GM18499 (cell line): ENCODE measurements at regions not wholly inside any gene's neighbourhood (a gene's known extent, or its start where the extent isn't known, plus 50 kb on each side); places are given as distances from the start of the nearest gene placed in this dataset.
"Not testable (repeated sequence)": the region's sequence is repeated elsewhere in the genome, so short reads cannot be mapped to it uniquely, and the experiment has no call there.

Experiments
- ATAC-seq: cut with Tn5 transposase; IDR thresholded peaks from one replicate; pipeline ENCODE4 v1.9.1; 2021; ENCODE audit warnings: moderate number of reproducible peaks; ENCODE audit not compliant: insufficient read depth, unreplicated experiment

GRCh38 chr2:19111354-19111753 is 247.1 kb downstream of the OSR1 start:
- no peak for ATAC-seq

DNA sequence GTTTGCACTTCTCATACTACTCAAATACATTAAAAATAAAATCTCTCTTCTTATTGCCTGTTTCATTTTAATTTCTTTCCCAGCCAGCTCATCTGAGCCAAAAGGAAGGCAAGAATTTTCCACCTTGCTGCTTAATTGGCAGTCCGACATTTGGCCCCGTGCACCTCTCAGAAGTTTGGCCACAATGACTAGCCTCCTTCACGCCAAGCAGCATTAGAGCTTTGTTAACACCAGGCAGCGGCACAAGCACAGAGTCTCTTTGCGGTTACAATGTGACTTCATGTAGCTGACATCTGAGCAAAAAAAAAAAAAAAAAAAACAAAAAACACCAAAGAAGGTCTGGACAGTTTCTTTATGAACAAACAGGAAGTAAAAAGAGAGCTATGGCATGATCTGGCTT is 248.9 kb downstream of the OSR1 start:
- ATAC-seq, result no peak

DNA sequence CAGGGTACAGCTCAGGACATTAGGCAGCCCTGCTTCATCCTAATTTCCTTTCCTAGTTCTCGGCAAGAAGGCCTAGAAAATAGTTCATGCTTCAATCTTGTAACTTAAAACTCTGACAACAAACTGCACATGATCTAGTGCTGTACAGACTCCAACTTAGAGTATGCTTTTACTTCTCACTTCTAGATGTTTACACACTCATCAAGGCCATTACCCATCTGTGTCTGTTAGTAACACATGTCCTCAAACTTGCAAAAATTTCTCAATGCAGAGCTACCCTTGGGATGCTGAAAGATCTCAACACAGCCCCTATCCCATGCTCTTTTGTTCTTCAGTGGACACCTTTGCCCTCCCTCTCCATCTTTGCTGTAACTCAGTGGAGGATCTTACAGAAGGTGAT is 252.0 kb downstream of the OSR1 start:
- no peak for ATAC-seq

- ATAC-seq, result no peak
Observed at GRCh38 chr2:19104503-19104902, 253.9 kb downstream of the OSR1 start.

GRCh38 chr2:19102696-19103423 is 255.6 kb downstream of the OSR1 start:
- no peak for ATAC-seq

DNA sequence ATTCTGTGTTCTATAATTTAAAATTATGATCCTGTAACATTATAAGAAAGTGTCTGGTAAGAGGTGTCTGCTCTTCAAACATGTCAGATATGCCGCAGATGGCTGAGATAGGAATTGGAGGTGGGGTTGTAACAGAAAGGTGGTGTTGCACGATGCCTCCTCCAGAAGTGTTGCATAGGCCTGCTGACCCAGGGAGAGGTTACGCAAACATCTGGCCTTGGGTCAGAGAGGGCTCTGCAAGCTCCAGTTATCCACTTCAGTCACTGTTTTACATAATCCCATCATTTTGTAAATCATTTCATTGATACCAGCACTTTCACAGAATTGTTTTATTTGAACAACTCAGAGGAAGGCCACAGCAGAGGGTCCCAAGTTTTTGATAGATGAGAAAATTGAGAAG is 256.5 kb downstream of the OSR1 start:
- ATAC-seq, result no peak

- ATAC-seq, result no peak
Observed at GRCh38 chr2:19100570-19100969, 257.9 kb downstream of the OSR1 start.

GRCh38 chr2:19099181-19099580 is 259.2 kb downstream of the OSR1 start:
- ATAC-seq, result no peak

GRCh38 chr2:19098467-19099160 is 259.8 kb downstream of the OSR1 start:
- no peak for ATAC-seq

GRCh38 chr2:19089476-19089875 is 268.9 kb downstream of the OSR1 start:
- ATAC-seq, result not testable (repeated sequence)

GRCh38 chr2:19086231-19086651 is 272.2 kb downstream of the OSR1 start:
- ATAC-seq, result no peak

GRCh38 chr2:19078709-19079108 is 279.7 kb downstream of the OSR1 start:
- ATAC-seq, result no peak

DNA sequence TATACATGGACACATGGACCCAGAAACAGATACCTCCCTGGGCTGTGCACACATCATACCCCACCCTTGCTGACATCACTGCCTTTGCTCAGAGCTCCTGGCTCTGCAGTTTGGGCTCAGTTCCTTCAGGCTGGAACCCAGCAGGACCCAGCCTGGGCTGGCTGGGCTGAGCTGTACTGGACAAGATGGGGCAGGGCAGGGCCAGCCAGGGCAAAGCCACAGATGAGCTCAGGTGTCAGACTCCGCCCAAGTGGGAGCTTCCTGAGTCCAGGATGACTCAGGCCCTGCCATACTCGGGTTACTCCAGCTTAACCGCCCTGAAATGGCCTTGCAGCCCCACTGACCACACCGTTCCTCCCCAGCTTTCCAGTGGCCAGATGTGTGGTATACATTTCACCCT is 284.9 kb downstream of the OSR1 start:
- no peak for ATAC-seq

GRCh38 chr2:19072161-19072560 is 286.3 kb downstream of the OSR1 start:
- ATAC-seq, result no peak

DNA sequence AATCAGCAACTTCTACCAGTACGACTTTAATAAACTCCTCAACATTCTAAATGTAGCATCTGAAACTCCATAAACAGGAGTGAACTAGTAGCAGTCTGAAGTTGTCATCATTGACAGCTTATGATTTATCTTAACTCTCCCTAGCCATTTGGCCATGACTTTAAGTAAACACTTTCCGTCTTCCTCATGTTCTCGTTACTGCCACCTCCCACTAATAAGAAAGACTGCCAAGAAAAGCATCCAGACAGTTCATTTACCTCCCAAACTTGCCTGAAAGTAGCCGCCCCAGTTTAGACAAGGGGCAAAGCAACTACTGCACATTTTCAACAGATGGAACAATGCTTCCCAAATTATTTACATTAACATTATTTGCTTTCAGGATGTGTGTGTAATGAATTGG is 287.5 kb downstream of the OSR1 start:
- ATAC-seq, result no peak

GRCh38 chr2:19068206-19068605 is 290.2 kb downstream of the OSR1 start:
- no peak for ATAC-seq

DNA sequence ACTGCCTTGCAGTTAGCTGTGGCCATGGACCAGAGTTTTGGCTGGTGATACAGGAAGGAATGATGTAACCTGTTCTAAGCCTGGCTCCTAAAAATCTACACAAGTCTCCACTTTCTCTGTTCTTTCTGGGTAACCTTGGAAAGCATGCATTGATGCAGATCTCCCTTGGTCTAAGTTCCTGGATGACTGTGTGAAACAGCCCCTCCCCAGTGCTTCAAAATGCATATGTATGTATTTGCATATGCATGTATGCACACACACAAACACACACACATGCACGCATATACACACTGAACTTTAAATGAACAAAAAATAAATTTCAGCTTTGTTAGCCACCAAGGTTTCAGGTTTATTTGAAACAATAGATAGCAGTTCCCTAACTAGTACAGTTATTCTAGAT is 296.1 kb downstream of the OSR1 start:
- no peak for ATAC-seq

DNA sequence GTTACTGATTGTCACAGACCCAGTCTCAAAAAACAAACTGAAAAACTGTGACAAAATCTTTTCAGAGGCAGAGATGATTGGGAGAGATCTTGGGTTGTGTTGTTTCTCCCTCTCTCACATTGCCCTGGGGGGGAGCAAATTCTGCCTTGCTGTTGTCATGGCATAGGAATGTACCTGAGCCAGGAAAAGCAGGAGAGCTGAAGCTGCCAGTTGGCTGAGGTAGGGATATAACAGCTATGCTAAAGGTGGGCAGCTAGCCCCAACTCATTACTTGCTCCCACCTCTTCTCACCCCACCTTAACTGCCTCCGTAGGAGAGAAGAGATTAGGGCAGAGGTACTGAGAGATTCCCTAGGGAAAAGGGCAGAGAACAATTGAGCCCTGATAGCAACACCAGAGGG is 299.3 kb downstream of the OSR1 start:
- no peak for ATAC-seq

DNA sequence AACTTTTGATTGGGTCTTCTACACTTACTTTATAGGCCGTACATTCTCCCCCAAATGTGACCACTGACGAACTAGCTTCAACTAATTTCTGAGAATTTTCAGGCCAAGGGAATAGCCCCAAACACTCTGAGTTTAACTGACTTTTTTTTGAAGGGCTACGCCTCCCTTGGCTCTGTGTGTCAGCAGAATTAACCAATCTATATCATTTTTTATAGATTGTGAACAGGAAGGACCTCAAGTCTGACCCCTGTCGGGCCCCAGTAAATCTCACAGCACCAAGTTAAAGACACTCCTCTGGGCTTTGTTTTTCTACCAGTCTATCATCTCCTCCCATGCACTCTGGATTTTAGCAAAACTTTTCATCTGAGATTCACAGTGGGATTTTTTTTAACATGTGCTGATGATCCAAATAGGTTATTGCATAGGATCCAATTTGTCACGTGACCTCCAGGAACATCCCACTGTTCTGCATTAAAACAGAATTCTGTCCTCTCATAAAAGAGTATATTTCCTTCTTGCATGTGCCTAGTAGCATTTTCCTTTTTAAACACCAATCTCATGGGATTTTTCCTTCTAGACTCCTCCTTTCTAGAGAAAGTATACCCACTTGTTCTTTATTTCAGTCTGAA is 307.1 kb downstream of the OSR1 start:
- ATAC-seq, result no peak

DNA sequence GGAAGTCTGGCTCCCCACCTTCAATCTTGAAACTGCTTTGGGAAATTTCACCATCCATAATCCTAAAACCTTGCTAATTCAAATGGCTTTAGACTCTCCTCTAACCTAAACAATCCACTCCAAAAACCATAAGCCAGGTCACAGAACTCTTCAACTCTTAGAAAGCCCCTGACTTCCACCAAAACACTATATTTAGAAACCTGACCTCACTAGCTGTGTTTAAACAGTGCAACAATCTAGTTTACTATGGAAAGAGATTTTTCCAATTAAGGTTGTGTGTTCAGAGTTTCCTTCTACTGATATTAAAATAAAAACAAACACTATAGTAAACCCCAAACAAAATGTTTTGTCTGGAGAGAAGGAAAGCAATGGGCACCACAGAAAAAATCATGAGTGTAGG is 308.1 kb downstream of the OSR1 start:
- no peak for ATAC-seq

DNA sequence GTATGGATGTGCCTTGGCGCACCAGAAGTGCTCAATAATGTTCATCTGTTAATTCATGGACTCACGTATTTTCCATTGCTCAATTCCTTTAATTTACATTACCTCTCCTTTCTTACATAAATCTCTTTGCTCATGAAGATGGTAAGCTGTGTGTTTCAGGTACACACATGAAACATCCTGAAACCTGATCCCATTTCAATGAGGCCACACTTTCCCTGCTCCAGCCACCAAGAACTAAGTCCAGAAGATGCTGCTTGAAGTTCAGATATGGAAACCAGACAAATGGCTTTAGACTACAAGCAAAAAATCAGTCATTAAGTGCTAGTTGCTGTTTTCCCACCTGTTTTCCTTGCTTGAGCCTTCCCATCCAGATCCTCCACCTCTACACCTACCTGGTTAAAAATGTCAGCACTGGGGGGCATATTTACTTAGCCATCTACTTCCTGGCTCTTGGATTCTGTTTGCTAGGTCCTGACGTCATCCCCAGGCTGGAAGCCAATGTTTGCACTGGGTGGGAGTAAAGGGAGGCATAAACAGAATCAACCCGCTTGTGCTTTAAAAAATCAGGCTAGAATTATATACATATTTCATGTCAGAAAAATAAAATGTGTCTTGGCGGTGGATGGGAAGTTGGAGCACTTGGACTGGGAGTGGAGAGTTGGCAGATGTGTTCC is 309.7 kb downstream of the OSR1 start:
- no peak for ATAC-seq
